Amygdala (tissue), 56 donors: ENCODE measurements at regions not wholly inside any gene's neighbourhood (a gene's known extent, or its start where the extent isn't known, plus 50 kb on each side); places are given as distances from the start of the nearest gene placed in this dataset.
"Not testable (repeated sequence)": the region's sequence is repeated elsewhere in the genome, so short reads cannot be mapped to it uniquely, and the experiment has no call there.

Experiments
- DNase-seq, 56 donors: peaks; one replicate each; lab custom pipeline; 2025; lab: John Stamatoyannopoulos, UW

DNA sequence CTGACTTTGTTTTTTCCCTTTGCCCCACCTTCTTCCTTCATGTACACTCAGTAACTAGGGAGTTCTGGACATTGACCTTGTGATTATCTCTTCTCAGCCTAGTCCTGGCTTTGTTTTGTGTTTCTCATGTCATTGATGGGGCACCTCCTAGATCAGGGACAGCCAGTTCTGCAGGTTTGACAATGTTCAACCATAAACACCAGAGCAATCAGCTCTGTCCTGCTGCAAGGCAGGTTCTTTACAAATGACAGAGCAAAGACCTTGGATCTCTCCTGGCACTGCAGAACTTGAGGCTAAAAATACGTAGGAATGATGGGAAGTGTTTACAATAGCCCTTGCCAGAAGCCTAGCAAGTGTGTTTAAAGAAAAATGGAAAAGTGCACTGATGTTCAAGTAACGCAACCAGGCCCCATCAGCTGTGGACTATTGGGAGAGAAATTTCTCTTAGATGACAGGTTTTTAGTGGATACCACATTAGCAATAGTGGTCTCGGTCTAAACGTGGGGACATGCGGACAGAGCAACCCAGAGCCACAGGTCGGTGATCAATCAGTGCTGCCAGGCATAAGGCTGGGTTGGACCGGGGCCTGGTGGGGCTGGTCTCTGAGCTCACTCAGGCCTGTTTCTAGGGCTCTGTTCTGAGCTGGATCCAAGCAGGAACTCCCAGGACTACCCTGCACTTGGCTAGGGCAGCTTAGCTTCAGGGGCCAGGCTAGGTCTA lies 76.8 kb downstream of the SOWAHC start:
- peak in 10 of 56 donors; percentile 2 to 37 (median 11) for DNase-seq

GRCh38 chr2:109692013-109692743 lies 78.0 kb downstream of the SOWAHC start:
- DNase-seq = no peak

GRCh38 chr2:109692831-109693230 lies 78.7 kb downstream of the SOWAHC start:
- DNase-seq = not testable (repeated sequence)

- not testable (repeated sequence) for DNase-seq
Measured at GRCh38 chr2:109693292-109693691, 79.1 kb downstream of the SOWAHC start.

DNA sequence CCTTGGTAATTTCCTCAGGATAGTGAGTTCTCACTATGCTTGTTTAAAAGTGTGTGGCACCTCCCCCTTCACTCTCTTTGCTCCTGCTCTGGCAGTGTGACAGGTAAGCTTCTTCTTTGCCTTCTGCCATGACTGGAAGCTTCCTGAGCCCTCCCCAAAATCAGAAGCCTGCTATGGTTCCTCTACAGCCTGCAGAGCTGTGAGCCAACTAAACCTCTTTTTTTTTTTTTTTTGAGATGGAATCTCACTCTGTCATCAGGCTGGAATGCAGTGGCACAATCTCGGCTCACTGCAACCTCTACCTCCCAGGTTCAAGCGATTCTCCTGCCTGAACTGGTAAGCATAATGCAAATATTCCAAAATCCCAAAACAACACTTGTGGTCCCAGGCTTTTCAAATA lies 80.0 kb downstream of the SOWAHC start:
- DNase-seq = no peak

- DNase-seq = no peak
Measured at GRCh38 chr2:109695290-109695689, 81.1 kb downstream of the SOWAHC start.

GRCh38 chr2:109699646-109700045 lies 85.5 kb downstream of the SOWAHC start:
- DNase-seq = no peak

GRCh38 chr2:109700680-109701274 lies 86.6 kb downstream of the SOWAHC start:
- DNase-seq = no peak

DNA sequence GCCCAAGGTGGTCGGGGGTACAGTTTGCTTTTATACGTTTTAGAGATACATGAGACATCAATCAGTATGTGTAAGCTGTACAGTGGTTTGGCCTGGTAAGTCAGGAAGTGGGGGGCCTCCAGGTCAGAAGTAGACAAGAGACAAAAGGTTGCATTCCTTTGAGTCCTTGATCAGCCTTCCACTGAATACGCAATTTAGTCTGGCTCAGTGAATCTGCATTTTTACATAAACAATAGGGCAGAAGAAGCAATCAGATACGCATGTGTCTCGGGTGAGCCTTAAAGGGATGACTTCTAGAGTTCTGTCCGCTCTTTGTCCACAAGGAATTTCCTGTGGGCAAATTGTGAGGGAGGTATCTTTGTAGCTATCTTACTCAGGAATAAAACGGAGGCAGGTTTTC lies 87.2 kb downstream of the SOWAHC start:
- no peak for DNase-seq

GRCh38 chr2:109702250-109702985 lies 88.3 kb downstream of the SOWAHC start:
- DNase-seq = no peak

DNA sequence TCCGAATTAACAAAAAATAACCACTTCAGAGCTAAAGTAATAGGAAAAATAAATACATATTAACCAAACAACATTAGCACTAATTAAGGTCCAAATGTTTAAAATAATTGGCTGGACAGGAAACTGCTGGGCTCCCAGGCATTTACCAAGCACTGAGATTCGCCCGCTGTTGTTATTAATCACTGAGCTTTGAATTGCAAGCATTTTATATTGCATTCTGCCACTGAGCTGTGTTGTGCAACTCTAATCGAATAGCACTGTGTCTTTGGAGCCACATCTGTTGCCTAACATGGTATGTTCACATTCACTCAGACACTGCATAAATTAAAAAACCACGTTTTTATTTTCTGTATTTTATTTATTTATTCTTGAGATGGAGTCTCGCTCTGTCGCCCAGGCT lies 88.9 kb downstream of the SOWAHC start:
- DNase-seq = no peak

- no peak for DNase-seq
Measured at GRCh38 chr2:109703798-109704197, 89.6 kb downstream of the SOWAHC start.

GRCh38 chr2:109707281-109708147 lies 86.6 kb upstream of the RGPD5 start:
- no peak for DNase-seq

GRCh38 chr2:109710505-109711229 lies 83.4 kb upstream of the RGPD5 start:
- no peak for DNase-seq

GRCh38 chr2:109711230-109712122 lies 82.6 kb upstream of the RGPD5 start:
- DNase-seq = no peak

GRCh38 chr2:109712123-109712449 lies 82.0 kb upstream of the RGPD5 start:
- no peak for DNase-seq

DNA sequence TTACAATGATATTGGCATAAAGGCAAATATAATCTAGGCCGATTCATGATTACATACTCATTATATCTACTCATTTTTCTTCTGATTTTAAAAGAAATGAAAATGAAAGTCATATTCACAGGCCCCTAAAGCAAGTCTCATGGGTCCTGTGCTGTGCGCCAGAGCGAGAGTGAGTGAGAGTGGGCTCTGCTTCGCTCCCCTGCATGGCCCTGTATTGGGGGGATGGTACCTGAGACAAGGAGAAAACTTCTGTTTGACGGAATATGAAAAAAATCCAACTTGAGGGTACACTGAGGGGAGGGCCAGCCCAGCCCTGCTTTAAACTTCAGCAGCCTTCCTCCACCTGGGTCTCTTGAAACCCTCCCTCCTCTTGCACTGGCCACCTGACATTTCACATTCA lies 81.4 kb upstream of the RGPD5 start:
- DNase-seq = no peak

GRCh38 chr2:109715313-109715805 lies 78.7 kb upstream of the RGPD5 start:
- DNase-seq = no peak
